ENCODE measurements at regions not wholly inside any gene's neighbourhood (a gene's known extent, or its start where the extent isn't known, plus 50 kb on each side); places are given as distances from the start of the nearest gene placed in this dataset.

- no peak for TF ChIP-seq CTCF (IDR thresholded peaks at IDR 0.05)
- no peak for TF ChIP-seq POLR2A (IDR thresholded peaks at IDR 0.05)
Observed at GRCh38 chr4:26223155-26223554, 97.7 kb upstream of the RBPJ start.

Data from testis (tissue), 2 donors.